OCI-LY7 (cell line): ENCODE measurements at regions not wholly inside any gene's neighbourhood (a gene's known extent, or its start where the extent isn't known, plus 50 kb on each side); places are given as distances from the start of the nearest gene placed in this dataset.

ENCODE experiments used
- EZH2phosphoT487 ChIP-seq: fragments of 200-600 bp; sonication (generic); IDR thresholded peaks from 2 replicates; pipeline ENCODE4 v1.6.1; 2018; ENCODE audit warnings: low read depth, borderline replicate concordance, mild to moderate bottlenecking, mixed run types, antibody characterized with exemption, low read length, moderate library complexity, mixed read lengths
- TF ChIP-seq, protein P1 (sequence below): fragments of 200-600 bp; sonication (generic); conservative IDR thresholded peaks from 2 replicates; pipeline ENCODE4 v1.5.1; 2014; ENCODE audit warnings: mild to moderate bottlenecking, antibody characterized with exemption, low read length, moderate library complexity, mixed read lengths

DNA sequence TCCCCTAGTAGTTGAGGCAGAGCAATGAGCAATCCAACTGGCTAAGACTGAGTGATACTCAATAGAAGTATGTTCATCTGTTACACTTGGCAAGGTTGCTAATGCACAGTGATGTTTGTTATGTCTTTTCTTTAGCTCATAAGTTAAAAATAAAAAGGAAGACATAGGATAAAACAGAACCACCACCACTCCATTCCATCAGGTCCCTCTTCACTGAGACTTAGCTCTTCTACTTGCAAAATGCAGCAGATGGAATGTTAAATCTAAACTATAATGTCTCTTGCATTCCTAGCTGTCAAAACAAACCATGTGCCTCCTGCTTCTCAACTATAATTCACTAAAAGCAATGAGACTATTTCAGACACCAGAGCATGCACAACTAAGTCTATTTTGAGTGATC is 265.6 kb upstream of the UBE2E2 start:
- no peak for TF ChIP-seq EZH2phosphoT487
- TF ChIP-seq, protein P1, sequence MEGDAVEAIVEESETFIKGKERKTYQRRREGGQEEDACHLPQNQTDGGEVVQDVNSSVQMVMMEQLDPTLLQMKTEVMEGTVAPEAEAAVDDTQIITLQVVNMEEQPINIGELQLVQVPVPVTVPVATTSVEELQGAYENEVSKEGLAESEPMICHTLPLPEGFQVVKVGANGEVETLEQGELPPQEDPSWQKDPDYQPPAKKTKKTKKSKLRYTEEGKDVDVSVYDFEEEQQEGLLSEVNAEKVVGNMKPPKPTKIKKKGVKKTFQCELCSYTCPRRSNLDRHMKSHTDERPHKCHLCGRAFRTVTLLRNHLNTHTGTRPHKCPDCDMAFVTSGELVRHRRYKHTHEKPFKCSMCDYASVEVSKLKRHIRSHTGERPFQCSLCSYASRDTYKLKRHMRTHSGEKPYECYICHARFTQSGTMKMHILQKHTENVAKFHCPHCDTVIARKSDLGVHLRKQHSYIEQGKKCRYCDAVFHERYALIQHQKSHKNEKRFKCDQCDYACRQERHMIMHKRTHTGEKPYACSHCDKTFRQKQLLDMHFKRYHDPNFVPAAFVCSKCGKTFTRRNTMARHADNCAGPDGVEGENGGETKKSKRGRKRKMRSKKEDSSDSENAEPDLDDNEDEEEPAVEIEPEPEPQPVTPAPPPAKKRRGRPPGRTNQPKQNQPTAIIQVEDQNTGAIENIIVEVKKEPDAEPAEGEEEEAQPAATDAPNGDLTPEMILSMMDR, result no peak
